ENCODE measurements at regions not wholly inside any gene's neighbourhood (a gene's known extent, or its start where the extent isn't known, plus 50 kb on each side); places are given as distances from the start of the nearest gene placed in this dataset.
A peak's percentile ranks its signal among the peaks of the same experiment; 100 is the strongest.

DNA sequence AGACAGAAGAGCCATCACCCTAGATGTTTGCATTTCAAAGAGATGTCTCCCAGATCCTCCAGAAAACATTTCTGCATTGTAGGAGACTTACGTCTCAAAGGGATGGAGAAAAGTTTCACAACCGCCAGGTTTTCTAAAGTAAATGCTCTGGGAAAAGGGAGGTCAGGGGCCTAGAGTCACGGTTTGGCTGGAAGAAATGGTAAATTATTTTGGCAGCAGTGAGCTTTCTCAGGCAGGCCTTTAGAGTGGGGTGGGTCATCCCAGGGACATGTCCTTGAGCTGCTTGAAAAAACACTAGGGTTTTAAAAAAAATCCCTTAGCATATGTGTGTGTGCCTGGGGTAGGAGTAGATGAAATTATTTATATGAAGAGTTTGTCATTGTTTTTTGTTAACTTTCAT is 728.8 kb downstream of the TYW1 start:
- DNase-seq (ENCODE audit: low read depth in 1 of 2, low spot score in 2 of 2) = no peak
- H3K79me1 ChIP-seq (ENCODE audit: low read depth, low read length) = no peaks in the 10 kb centered on the region
- H3K23me2 ChIP-seq (ENCODE audit: low read depth, low read length) = no peaks in the 10 kb centered on the region
- H3K27me3 ChIP-seq (replicated peaks in 1 of 4; ENCODE audit: control insufficient read depth in 3 of 4, extremely low read depth in 1 of 4, insufficient read depth in 3 of 4, low read length in 3 of 4) = no peaks in the 10 kb centered on the region
- no peaks in the 10 kb centered on the region for H3K79me2 ChIP-seq (ENCODE audit: control insufficient read depth in 1 of 2, insufficient read depth in 2 of 2, low read length in 2 of 2)
- no peak overlapping the region for H2AK5ac ChIP-seq (ENCODE audit: low read depth, low read length)
- H3K9me3 ChIP-seq (ENCODE audit: insufficient read depth in 2 of 2, low read depth in 1 of 2, low read length in 1 of 2) = no peaks in the 10 kb centered on the region
- no peak overlapping the region for H2BK120ac ChIP-seq (replicated peaks; ENCODE audit: low read depth, low read length)
- no peak overlapping the region for H2BK15ac ChIP-seq (ENCODE audit: low read length)
- no peak for FAIRE-seq
- POLR2A ChIA-PET (ENCODE audit: partially characterized antibody) = no interaction called here
- H3K4me3 ChIP-seq (ENCODE audit: extremely low read depth in 1 of 4, insufficient read depth in 2 of 4, low read depth in 3 of 4, low read length in 4 of 4) = no peak overlapping the region
- CTCF ChIA-PET (ENCODE audit: partially characterized antibody) = no interaction called here
- peaks cover 0 to 13% (median 5%) of the 10 kb centered on the region in 4 experiments; a peak in 4 of 7 replicates for H3K4me1 ChIP-seq (replicated peaks in 1 of 4; ENCODE audit: control insufficient read depth in 3 of 4, insufficient read depth in 4 of 4, low read length in 3 of 4)
- no peak overlapping the region for H2AFZ ChIP-seq (ENCODE audit: low read length)
- no peak overlapping the region for H2BK12ac ChIP-seq (ENCODE audit: low read depth, low read length)
- H3K4ac ChIP-seq (replicated peaks; ENCODE audit: insufficient read length, low read depth, low read length) = no peak overlapping the region
- no peaks in the 10 kb centered on the region for H4K20me1 ChIP-seq (replicated peaks in 1 of 2; ENCODE audit: control insufficient read depth in 1 of 2, insufficient read depth in 2 of 2, low read length in 2 of 2)
- H3K18ac ChIP-seq (ENCODE audit: extremely low read depth, low read length) = no peak overlapping the region
- H4K5ac ChIP-seq (ENCODE audit: insufficient read length, low read depth, low read length) = no peak overlapping the region
- H3K56ac ChIP-seq (replicated peaks; ENCODE audit: insufficient read length, low read depth, low read length) = no peak overlapping the region
- H3K36me3 ChIP-seq (ENCODE audit: control insufficient read depth in 2 of 4, insufficient read depth in 4 of 4, low read length in 3 of 4) = no peaks in the 10 kb centered on the region
- peak overlapping the region in 1 of 2 experiments; percentile 26; a peak in 1 of 4 replicates for H3K4me2 ChIP-seq (ENCODE audit: insufficient read depth in 1 of 2, low read depth in 2 of 2, low read length in 2 of 2)
- H3K14ac ChIP-seq (ENCODE audit: insufficient read length) = no peak overlapping the region
- H3K23ac ChIP-seq (ENCODE audit: insufficient read length) = no peak overlapping the region
- 50% methylated on average over 3 of the region's 3 CpGs; no CpG with 5 or more reads in 1 of the 2 experiments for WGBS, 2 experiments (ENCODE audit: extremely low coverage in 1 of 2, insufficient coverage in 1 of 2, insufficient read length in 1 of 2, insufficient replicate concordance in 2 of 2, low coverage in 1 of 2, low lambda C conversion rate in 2 of 2, missing lambda C conversion rate in 1 of 2)
- no peak overlapping the region for H4K8ac ChIP-seq (ENCODE audit: extremely low read depth, insufficient read depth, low read length)
- H2BK5ac ChIP-seq (ENCODE audit: low read depth, low read length) = no peak overlapping the region
- no peak overlapping the region for H3K27ac ChIP-seq (ENCODE audit: low read depth, low read length)
- H3K9ac ChIP-seq (replicated peaks in 1 of 4; ENCODE audit: extremely low read depth in 1 of 4, low read depth in 3 of 4, low read length in 3 of 4) = no peak overlapping the region; a peak in 1 of 7 replicates
- no peak overlapping the region for H4K91ac ChIP-seq (replicated peaks; ENCODE audit: insufficient read length, low read length)
- no peak overlapping the region for H2BK20ac ChIP-seq (ENCODE audit: low read length)
- TF ChIP-seq EGR1 (IDR thresholded peaks at IDR 0.05; ENCODE audit: borderline replicate concordance, low read depth, low read length) = no peak
- TF ChIP-seq CEBPB (IDR thresholded peaks at IDR 0.05; ENCODE audit: low read depth, low read length) = no peak
- no peak for TF ChIP-seq POLR2A (IDR thresholded peaks at IDR 0.05; ENCODE audit: control extremely low read depth in 1 of 2, low read depth in 2 of 2, low read length in 2 of 2)
- no peak for TF ChIP-seq SIRT6 (IDR thresholded peaks at IDR 0.05; ENCODE audit: low read length)
- no peak for TF ChIP-seq FOSL1 (IDR thresholded peaks at IDR 0.05; ENCODE audit: insufficient read depth, low read depth, low read length)
- TF ChIP-seq, protein P1, sequence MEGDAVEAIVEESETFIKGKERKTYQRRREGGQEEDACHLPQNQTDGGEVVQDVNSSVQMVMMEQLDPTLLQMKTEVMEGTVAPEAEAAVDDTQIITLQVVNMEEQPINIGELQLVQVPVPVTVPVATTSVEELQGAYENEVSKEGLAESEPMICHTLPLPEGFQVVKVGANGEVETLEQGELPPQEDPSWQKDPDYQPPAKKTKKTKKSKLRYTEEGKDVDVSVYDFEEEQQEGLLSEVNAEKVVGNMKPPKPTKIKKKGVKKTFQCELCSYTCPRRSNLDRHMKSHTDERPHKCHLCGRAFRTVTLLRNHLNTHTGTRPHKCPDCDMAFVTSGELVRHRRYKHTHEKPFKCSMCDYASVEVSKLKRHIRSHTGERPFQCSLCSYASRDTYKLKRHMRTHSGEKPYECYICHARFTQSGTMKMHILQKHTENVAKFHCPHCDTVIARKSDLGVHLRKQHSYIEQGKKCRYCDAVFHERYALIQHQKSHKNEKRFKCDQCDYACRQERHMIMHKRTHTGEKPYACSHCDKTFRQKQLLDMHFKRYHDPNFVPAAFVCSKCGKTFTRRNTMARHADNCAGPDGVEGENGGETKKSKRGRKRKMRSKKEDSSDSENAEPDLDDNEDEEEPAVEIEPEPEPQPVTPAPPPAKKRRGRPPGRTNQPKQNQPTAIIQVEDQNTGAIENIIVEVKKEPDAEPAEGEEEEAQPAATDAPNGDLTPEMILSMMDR (IDR thresholded peaks at IDR 0.05; ENCODE audit: control extremely low read depth in 1 of 3, insufficient read depth in 1 of 3, low read depth in 1 of 3, low read length in 3 of 3) = no peak
- no peak for TF ChIP-seq GABPA (IDR thresholded peaks at IDR 0.05; ENCODE audit: borderline replicate concordance, insufficient read depth, low read length)
- no peak for TF ChIP-seq PHF8 (conservative IDR thresholded peaks at IDR 0.05; ENCODE audit: low read depth, low read length)
- TF ChIP-seq BRCA1 (IDR thresholded peaks at IDR 0.05; ENCODE audit: low read depth, low read length) = no peak
- TF ChIP-seq RNF2 (IDR thresholded peaks at IDR 0.05; ENCODE audit: borderline replicate concordance, low read depth, low read length, missing control alignments, poor library complexity, severe bottlenecking) = no peak
- no peak for TF ChIP-seq KDM5A (IDR thresholded peaks at IDR 0.05; ENCODE audit: low read length)
- TF ChIP-seq YY1 (IDR thresholded peaks at IDR 0.05; ENCODE audit: low read depth, low read length) = no peak
- TF ChIP-seq SP2 (IDR thresholded peaks at IDR 0.05; ENCODE audit: low read length) = no peak

All from H1 (cell line).